ENCODE measurements at regions not wholly inside any gene's neighbourhood (a gene's known extent, or its start where the extent isn't known, plus 50 kb on each side); places are given as distances from the start of the nearest gene placed in this dataset.
A peak's percentile ranks its signal among the peaks of the same experiment; 100 is the strongest.

DNA sequence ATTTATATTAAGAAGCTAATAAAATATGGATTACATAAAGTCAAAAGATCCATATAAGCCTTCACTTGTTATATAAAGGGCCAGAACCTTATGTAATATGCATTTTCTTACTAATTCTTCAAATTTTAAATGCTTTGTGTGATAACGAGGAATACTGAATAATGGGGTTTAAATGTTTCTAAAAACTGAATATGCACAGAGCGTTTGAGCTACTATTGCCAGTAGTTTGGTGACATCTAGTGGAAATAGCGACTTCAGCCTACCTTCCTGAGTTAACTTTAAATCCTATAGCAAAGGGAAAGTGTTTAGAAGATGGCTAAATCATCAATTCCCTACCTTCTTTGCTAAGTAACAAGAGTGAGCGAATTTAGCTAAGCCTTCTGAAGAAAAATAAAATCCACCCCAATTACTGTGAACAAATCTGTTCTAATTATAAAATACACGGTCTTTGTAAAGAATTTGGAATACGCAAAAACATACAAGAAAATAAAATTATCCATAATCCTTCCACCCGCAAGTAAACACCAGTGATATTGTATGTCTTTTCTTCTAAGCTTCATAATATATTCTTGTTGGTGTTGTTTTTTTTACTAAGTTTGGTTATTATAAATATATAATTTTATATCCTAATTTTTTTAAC, 115.5 kb upstream of the G2E3 start:
- no peak overlapping the region for H3K4me3 ChIP-seq (ENCODE audit: low read length)
- H3K79me2 ChIP-seq (ENCODE audit: low read length): no peaks in the 10 kb centered on the region
- no peak overlapping the region for H3K4me2 ChIP-seq (ENCODE audit: low read length)
- no peaks in the 10 kb centered on the region for H3K27me3 ChIP-seq (ENCODE audit: low read depth, low read length)
- H3K4me1 ChIP-seq (ENCODE audit: low read length): no peaks in the 10 kb centered on the region
- no peaks in the 10 kb centered on the region for H3K36me3 ChIP-seq (replicated peaks; ENCODE audit: low read depth, low read length)
- no peak overlapping the region for H3K27ac ChIP-seq (ENCODE audit: low read length)
- H3K9ac ChIP-seq (ENCODE audit: low read length): no peak overlapping the region
- no peak for TF ChIP-seq EZH2phosphoT487 (IDR thresholded peaks at IDR 0.05; ENCODE audit: low read depth)
- peak; percentile 81 for TF ChIP-seq CTCF (IDR thresholded peaks at IDR 0.05; ENCODE audit: low read depth, low read length)
- H4K20me1 ChIP-seq (ENCODE audit: insufficient read depth, low read length): no peaks in the 10 kb centered on the region
- H3K9me3 ChIP-seq (ENCODE audit: insufficient read depth, low read length): no peaks in the 10 kb centered on the region
- H2AFZ ChIP-seq (ENCODE audit: low read depth, low read length): no peak overlapping the region

GRCh38 chr14:30444451-30444850, 114.5 kb upstream of the G2E3 start:
- Histone ChIP-seq H3K36me3 (replicated peaks; ENCODE audit: low read depth, low read length) (no peaks in the 10 kb centered on the region), H3K79me2 (ENCODE audit: low read length) (no peaks in the 10 kb centered on the region), H4K20me1 (ENCODE audit: insufficient read depth, low read length) (no peaks in the 10 kb centered on the region), H2AFZ (ENCODE audit: low read depth, low read length) (no peak overlapping the region), H3K9me3 (ENCODE audit: insufficient read depth, low read length) (no peaks in the 10 kb centered on the region), H3K27me3 (ENCODE audit: low read depth, low read length) (no peaks in the 10 kb centered on the region), H3K4me3 (ENCODE audit: low read length) (no peak overlapping the region), H3K4me1 (ENCODE audit: low read length) (no peaks in the 10 kb centered on the region), H3K4me2 (ENCODE audit: low read length) (no peak overlapping the region), H3K9ac (ENCODE audit: low read length) (no peak overlapping the region), H3K27ac (ENCODE audit: low read length) (no peak overlapping the region)
- TF ChIP-seq EZH2phosphoT487 (IDR thresholded peaks at IDR 0.05; ENCODE audit: low read depth) (no peak), CTCF (IDR thresholded peaks at IDR 0.05; ENCODE audit: low read depth, low read length) (no peak)

- TF ChIP-seq CTCF (IDR thresholded peaks at IDR 0.05; ENCODE audit: low read depth, low read length): no peak
- Histone ChIP-seq H4K20me1 (ENCODE audit: insufficient read depth, low read length) (no peaks in the 10 kb centered on the region), H3K9ac (ENCODE audit: low read length) (no peak overlapping the region), H3K27ac (ENCODE audit: low read length) (no peak overlapping the region), H3K36me3 (replicated peaks; ENCODE audit: low read depth, low read length) (no peaks in the 10 kb centered on the region), H3K27me3 (ENCODE audit: low read depth, low read length) (no peaks in the 10 kb centered on the region), H3K79me2 (ENCODE audit: low read length) (no peaks in the 10 kb centered on the region), H3K4me2 (ENCODE audit: low read length) (no peak overlapping the region), H2AFZ (ENCODE audit: low read depth, low read length) (no peak overlapping the region), H3K4me1 (ENCODE audit: low read length) (no peaks in the 10 kb centered on the region), H3K9me3 (ENCODE audit: insufficient read depth, low read length) (no peaks in the 10 kb centered on the region), H3K4me3 (ENCODE audit: low read length) (no peak overlapping the region)
Measured at GRCh38 chr14:30445011-30445793, 113.8 kb upstream of the G2E3 start.

- H3K36me3 ChIP-seq (replicated peaks; ENCODE audit: low read depth, low read length): no peaks in the 10 kb centered on the region
- H3K4me2 ChIP-seq (ENCODE audit: low read length): no peak overlapping the region
- H3K79me2 ChIP-seq (ENCODE audit: low read length): no peaks in the 10 kb centered on the region
- TF ChIP-seq CTCF (IDR thresholded peaks at IDR 0.05; ENCODE audit: low read depth, low read length) (no peak), EZH2phosphoT487 (IDR thresholded peaks at IDR 0.05; ENCODE audit: low read depth) (no peak)
- H4K20me1 ChIP-seq (ENCODE audit: insufficient read depth, low read length): no peaks in the 10 kb centered on the region
- H3K9ac ChIP-seq (ENCODE audit: low read length): no peak overlapping the region
- no peaks in the 10 kb centered on the region for H3K9me3 ChIP-seq (ENCODE audit: insufficient read depth, low read length)
- H3K27ac ChIP-seq (ENCODE audit: low read length): no peak overlapping the region
- H3K4me3 ChIP-seq (ENCODE audit: low read length): no peak overlapping the region
- H3K27me3 ChIP-seq (ENCODE audit: low read depth, low read length): no peaks in the 10 kb centered on the region
- no peak overlapping the region for H2AFZ ChIP-seq (ENCODE audit: low read depth, low read length)
- no peaks in the 10 kb centered on the region for H3K4me1 ChIP-seq (ENCODE audit: low read length)
Measured at GRCh38 chr14:30445852-30446251, 113.1 kb upstream of the G2E3 start.

Measured in OCI-LY3 (cell line).